Cardiac muscle cell (in vitro differentiated cells and primary cell): ENCODE measurements at regions not wholly inside any gene's neighbourhood (a gene's known extent, or its start where the extent isn't known, plus 50 kb on each side); places are given as distances from the start of the nearest gene placed in this dataset.

Experiments
- DNase-seq, 2 donors: peaks; one replicate each; pipeline versions ENCODE4 v3.0.0 to v3.0.0-alpha.2; 2010 to 2017; ENCODE audit warnings: low read depth in 1 of 2, low spot score in 1 of 2
- H3K27ac ChIP-seq: fragments of 200-600 bp; sonication (generic); 2 replicates; pipeline ENCODE4 v1.5.1; 2016
- H3K27me3 ChIP-seq: fragments of 200-600 bp; sonication (generic); 2 replicates; pipeline ENCODE4 v1.6.0; 2016; ENCODE audit warnings: control low read depth
- H3K36me3 ChIP-seq: fragments of 200-600 bp; sonication (generic); 2 replicates; pipeline ENCODE4 v1.5.1; 2016; ENCODE audit warnings: control low read depth
- H3K4me1 ChIP-seq: fragments of 200-600 bp; sonication (generic); 2 replicates; pipeline ENCODE4 v1.8.1; 2017; ENCODE audit warnings: low read depth, mild to moderate bottlenecking, mixed run types
- H3K4me3 ChIP-seq: fragments of 200-600 bp; sonication (generic); 2 replicates; pipeline ENCODE4 v1.5.1; 2016; ENCODE audit warnings: mild to moderate bottlenecking
- H3K9me3 ChIP-seq: fragments of 200-600 bp; sonication (generic); 2 replicates; pipeline ENCODE4 v1.5.1; 2017; ENCODE audit warnings: low read depth, mild to moderate bottlenecking, control low read depth
- CTCF ChIP-seq: IDR thresholded peaks from 2 replicates; pipeline ENCODE4 v1.5.1; 2012; ENCODE audit warnings: low read depth, mild to moderate bottlenecking, low read length

DNA sequence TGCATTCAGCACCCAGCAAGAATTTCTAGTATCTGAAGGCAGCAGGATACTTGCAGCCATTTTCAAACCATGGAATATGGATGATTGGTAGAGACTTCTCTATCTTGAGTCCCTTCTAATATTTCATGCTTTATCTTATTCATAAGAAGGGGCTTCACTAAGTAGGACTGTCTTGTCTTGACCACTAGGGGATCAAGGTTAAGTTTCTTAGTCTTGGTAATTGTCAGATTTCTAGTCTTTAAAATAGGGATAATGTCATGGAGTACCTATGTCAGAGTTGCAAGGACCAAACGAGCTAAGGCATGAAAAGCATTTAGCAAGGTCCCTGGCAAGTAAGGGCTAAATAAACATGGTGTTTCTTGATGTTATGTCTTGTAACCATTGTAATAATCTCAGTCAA, 68.5 kb upstream of the ESR1 start:
- Histone ChIP-seq H3K27me3 (no peaks in the 10 kb centered on the region), H3K4me1 (no peaks in the 10 kb centered on the region), H3K36me3 (no peaks in the 10 kb centered on the region), H3K9me3 (no peaks in the 10 kb centered on the region), H3K4me3 (no peak overlapping the region), H3K27ac (no peak overlapping the region)
- DNase-seq, result no peak
- no peak for TF ChIP-seq CTCF

DNA sequence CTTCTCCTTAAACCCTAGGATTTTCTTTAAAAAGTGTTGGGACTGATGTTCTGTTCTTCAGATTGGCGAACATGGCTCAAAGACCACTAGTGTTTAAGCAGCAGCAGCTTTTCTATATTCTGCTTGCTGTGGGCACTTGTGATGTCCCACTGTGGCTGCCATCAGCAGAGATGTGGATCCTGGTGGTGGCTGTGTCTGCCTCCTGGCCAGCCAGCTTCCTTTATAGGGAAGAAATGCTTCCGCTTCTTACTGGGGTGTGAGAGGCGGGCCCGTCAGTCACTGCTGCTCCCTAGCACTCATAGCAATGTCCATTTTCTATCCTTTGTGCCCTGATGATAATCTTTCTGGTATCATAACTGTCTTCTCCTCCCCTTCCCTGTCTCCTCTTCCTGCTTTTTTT, 66.7 kb upstream of the ESR1 start:
- Histone ChIP-seq H3K27me3 (no peaks in the 10 kb centered on the region), H3K27ac (no peak overlapping the region), H3K4me1 (no peaks in the 10 kb centered on the region), H3K4me3 (no peak overlapping the region), H3K9me3 (no peaks in the 10 kb centered on the region), H3K36me3 (no peaks in the 10 kb centered on the region)
- no peak for DNase-seq
- no peak for TF ChIP-seq CTCF

- no peak for TF ChIP-seq CTCF
- no peak for DNase-seq
- H3K9me3 ChIP-seq, result no peaks in the 10 kb centered on the region
- peaks cover 17% of the 10 kb centered on the region for H3K4me1 ChIP-seq
- H3K36me3 ChIP-seq, result no peaks in the 10 kb centered on the region
- no peak overlapping the region for H3K27ac ChIP-seq
- H3K27me3 ChIP-seq, result no peaks in the 10 kb centered on the region
- no peak overlapping the region for H3K4me3 ChIP-seq
Observed at GRCh38 chr6:151747896-151748295, 59.6 kb upstream of the ESR1 start.

DNA sequence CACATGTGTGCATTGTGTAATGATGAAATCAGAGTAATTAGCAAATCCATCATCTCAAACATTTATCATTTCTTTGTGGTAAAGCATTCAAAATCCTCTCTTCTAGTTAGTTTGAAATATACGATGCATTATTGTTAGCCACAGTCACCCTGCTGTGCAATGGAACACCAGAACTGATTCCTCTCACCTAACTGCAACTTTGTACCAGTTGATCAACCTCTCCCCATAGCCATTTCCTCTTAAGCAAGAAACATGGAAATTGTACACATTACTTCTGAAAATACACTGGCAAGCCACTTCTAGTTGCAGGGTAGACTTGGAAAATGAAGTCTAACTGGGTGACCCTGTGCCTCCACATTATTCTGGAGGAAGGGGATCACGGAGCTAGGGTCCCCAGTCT, 58.1 kb upstream of the ESR1 start:
- Histone ChIP-seq H3K9me3 (no peaks in the 10 kb centered on the region), H3K4me1 (peaks cover 17% of the 10 kb centered on the region), H3K27me3 (no peaks in the 10 kb centered on the region), H3K4me3 (no peak overlapping the region), H3K36me3 (no peaks in the 10 kb centered on the region), H3K27ac (no peak overlapping the region)
- no peak for TF ChIP-seq CTCF
- no peak for DNase-seq

DNA sequence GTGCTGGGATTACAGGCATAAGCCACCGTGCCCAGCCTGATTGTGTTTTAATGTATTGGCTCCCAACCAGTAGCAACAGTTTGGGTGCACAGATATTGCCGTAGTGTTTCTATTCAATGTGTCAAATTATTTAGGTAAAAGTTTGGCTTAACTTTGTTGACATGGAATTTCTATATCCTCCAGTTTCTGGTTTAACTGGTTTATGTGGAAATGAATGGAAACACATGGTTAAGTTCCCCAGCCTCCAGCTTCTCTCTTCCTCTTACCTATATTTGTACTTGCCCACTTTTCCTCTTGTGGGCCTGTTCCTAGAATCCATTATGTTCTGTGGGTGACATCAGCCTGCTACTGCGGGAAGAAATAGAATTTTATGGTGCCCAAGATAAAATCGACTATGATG, 53.9 kb upstream of the ESR1 start:
- Histone ChIP-seq H3K4me3 (no peak overlapping the region), H3K27ac (no peak overlapping the region)
- no peak for TF ChIP-seq CTCF

DNA sequence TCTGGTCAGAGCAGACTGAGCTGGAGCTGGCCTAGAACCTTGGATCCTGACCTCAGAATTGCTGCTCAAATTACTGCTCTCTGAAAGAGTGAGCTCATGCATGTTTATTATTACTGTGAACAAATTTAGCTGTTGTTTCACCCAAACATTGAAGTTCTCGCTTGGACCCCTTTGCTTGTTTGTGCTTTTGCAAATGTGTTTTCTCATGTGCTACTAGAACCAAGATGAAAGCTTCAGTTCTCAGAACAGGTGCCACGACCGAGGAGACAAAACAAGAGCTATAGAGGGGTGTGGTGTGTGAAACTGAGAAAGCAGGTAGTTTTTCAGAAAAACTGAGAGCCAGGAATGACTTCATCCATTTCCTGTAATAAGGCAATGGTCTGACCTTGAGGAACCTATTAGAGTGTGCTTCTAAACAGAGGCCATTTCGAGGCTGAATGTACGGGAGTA, 50.0 kb upstream of the ESR1 start:
- no peak for DNase-seq
- Histone ChIP-seq H3K36me3 (no peaks in the 10 kb centered on the region), H3K27me3 (no peaks in the 10 kb centered on the region), H3K4me1 (no peaks in the 10 kb centered on the region), H3K9me3 (no peaks in the 10 kb centered on the region), H3K4me3 (no peak overlapping the region), H3K27ac (no peak overlapping the region)
- TF ChIP-seq CTCF, result no peak

More for the DNA sequence above, 53.9 kb upstream of the ESR1 start:
- DNase-seq, result no peak
- Histone ChIP-seq H3K36me3 (no peaks in the 10 kb centered on the region), H3K9me3 (no peaks in the 10 kb centered on the region), H3K27me3 (no peaks in the 10 kb centered on the region), H3K4me1 (peaks cover 17% of the 10 kb centered on the region)
